Liver (tissue), 3 donors: ENCODE measurements at regions not wholly inside any gene's neighbourhood (a gene's known extent, or its start where the extent isn't known, plus 50 kb on each side); places are given as distances from the start of the nearest gene placed in this dataset.

Experiments
- GABPA ChIP-seq, 2 donors: IDR thresholded peaks in 1 of 2; conservative IDR thresholded peaks in 1 of 2; 2 replicates each; pipeline ENCODE4 v1.6.1; 2016; ENCODE audit warnings: antibody characterized with exemption in 2 of 2, mild to moderate bottlenecking in 1 of 2, moderate library complexity in 1 of 2
- HNF4A ChIP-seq, 2 donors: conservative IDR thresholded peaks; 2 replicates each; pipeline ENCODE4 v1.6.1; 2016; ENCODE audit warnings: antibody characterized with exemption in 2 of 2, mild to moderate bottlenecking in 2 of 2
- JUND ChIP-seq, 2 donors: IDR thresholded peaks; 2 replicates each; pipeline ENCODE4 v1.6.1; 2016; ENCODE audit warnings: antibody characterized with exemption in 2 of 2
- NR2F2 ChIP-seq: IDR thresholded peaks from 2 replicates; pipeline ENCODE4 v1.6.1; 2016; ENCODE audit warnings: antibody characterized with exemption
- RAD21 ChIP-seq, 2 donors: IDR thresholded peaks; 2 replicates each; pipeline ENCODE4 v1.6.1; 2016; ENCODE audit warnings: antibody characterized with exemption in 2 of 2, mild to moderate bottlenecking in 2 of 2
- RXRA ChIP-seq, 2 donors: IDR thresholded peaks; 2 replicates each; pipeline ENCODE4 v1.6.1; 2017 to 2018; ENCODE audit warnings: antibody characterized with exemption in 2 of 2, mild to moderate bottlenecking in 1 of 2
- SP1 ChIP-seq: IDR thresholded peaks from 2 replicates; pipeline ENCODE4 v1.6.1; 2018; ENCODE audit warnings: antibody characterized with exemption, mild to moderate bottlenecking
- TAF1 ChIP-seq: conservative IDR thresholded peaks from 2 replicates; pipeline ENCODE4 v1.6.1; 2016; ENCODE audit warnings: antibody characterized with exemption, mild to moderate bottlenecking
- YY1 ChIP-seq: IDR thresholded peaks from 2 replicates; pipeline ENCODE4 v1.6.1; 2016; ENCODE audit warnings: antibody characterized with exemption, mild to moderate bottlenecking
- TF ChIP-seq, protein P1 (sequence below): fragments of 150-350 bp; IDR thresholded peaks from 2 replicates; pipeline ENCODE4 v1.5.1; 2017; ENCODE audit warnings: improper control_type of control experiment, low read depth, low read length; ENCODE audit not compliant: missing input control
- TF ChIP-seq, protein P2 (sequence below): IDR thresholded peaks from 2 replicates; pipeline ENCODE4 v1.6.1; 2016; ENCODE audit warnings: antibody characterized with exemption, mild to moderate bottlenecking
- TF ChIP-seq, protein P3 (sequence below): IDR thresholded peaks from 2 replicates; pipeline ENCODE4 v1.6.1; 2016; ENCODE audit warnings: antibody characterized with exemption
- TF ChIP-seq, protein P4 (sequence below): IDR thresholded peaks from 2 replicates; pipeline ENCODE4 v1.6.1; 2016; ENCODE audit warnings: antibody characterized with exemption
- TF ChIP-seq, protein P5 (sequence below): IDR thresholded peaks from 2 replicates; pipeline ENCODE4 v1.6.1; 2016; ENCODE audit warnings: antibody characterized with exemption
- donor health status: healthy.
- donor health status: healthy.

DNA sequence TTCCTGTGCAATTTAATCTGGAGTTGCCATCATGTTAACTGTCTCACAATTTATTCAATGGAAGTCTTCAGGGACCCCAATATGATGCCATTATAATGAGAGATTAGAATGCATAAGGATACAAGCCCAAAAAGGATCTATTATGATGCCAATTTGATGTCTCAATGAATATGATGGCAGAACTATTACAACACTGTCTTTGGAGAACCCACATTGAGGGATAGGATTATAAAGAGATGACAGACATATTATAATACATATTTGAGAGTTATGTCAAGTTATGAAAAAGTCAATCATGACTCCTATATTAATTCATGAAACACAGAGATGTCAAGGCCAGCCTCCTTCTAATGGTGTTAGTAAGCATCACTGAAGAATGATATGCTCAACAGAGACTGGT lies 1358.4 kb downstream of the PCDH19 start:
- TF ChIP-seq YY1 (no peak), RAD21 (IDR thresholded peaks at IDR 0.05) (no peak), TAF1 (no peak), SP1 (no peak), RXRA (IDR thresholded peaks at IDR 0.05) (no peak), GABPA (IDR thresholded peaks at IDR 0.05 in 1 of 2, conservative IDR thresholded peaks at IDR 0.05 in 1 of 2) (no peak), NR2F2 (no peak), JUND (IDR thresholded peaks at IDR 0.05) (no peak), HNF4A (conservative IDR thresholded peaks at IDR 0.05) (no peak)
- TF ChIP-seq, protein P1, sequence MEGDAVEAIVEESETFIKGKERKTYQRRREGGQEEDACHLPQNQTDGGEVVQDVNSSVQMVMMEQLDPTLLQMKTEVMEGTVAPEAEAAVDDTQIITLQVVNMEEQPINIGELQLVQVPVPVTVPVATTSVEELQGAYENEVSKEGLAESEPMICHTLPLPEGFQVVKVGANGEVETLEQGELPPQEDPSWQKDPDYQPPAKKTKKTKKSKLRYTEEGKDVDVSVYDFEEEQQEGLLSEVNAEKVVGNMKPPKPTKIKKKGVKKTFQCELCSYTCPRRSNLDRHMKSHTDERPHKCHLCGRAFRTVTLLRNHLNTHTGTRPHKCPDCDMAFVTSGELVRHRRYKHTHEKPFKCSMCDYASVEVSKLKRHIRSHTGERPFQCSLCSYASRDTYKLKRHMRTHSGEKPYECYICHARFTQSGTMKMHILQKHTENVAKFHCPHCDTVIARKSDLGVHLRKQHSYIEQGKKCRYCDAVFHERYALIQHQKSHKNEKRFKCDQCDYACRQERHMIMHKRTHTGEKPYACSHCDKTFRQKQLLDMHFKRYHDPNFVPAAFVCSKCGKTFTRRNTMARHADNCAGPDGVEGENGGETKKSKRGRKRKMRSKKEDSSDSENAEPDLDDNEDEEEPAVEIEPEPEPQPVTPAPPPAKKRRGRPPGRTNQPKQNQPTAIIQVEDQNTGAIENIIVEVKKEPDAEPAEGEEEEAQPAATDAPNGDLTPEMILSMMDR: no peak
- TF ChIP-seq, protein P2, sequence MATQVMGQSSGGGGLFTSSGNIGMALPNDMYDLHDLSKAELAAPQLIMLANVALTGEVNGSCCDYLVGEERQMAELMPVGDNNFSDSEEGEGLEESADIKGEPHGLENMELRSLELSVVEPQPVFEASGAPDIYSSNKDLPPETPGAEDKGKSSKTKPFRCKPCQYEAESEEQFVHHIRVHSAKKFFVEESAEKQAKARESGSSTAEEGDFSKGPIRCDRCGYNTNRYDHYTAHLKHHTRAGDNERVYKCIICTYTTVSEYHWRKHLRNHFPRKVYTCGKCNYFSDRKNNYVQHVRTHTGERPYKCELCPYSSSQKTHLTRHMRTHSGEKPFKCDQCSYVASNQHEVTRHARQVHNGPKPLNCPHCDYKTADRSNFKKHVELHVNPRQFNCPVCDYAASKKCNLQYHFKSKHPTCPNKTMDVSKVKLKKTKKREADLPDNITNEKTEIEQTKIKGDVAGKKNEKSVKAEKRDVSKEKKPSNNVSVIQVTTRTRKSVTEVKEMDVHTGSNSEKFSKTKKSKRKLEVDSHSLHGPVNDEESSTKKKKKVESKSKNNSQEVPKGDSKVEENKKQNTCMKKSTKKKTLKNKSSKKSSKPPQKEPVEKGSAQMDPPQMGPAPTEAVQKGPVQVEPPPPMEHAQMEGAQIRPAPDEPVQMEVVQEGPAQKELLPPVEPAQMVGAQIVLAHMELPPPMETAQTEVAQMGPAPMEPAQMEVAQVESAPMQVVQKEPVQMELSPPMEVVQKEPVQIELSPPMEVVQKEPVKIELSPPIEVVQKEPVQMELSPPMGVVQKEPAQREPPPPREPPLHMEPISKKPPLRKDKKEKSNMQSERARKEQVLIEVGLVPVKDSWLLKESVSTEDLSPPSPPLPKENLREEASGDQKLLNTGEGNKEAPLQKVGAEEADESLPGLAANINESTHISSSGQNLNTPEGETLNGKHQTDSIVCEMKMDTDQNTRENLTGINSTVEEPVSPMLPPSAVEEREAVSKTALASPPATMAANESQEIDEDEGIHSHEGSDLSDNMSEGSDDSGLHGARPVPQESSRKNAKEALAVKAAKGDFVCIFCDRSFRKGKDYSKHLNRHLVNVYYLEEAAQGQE: no peak
- TF ChIP-seq, protein P3, sequence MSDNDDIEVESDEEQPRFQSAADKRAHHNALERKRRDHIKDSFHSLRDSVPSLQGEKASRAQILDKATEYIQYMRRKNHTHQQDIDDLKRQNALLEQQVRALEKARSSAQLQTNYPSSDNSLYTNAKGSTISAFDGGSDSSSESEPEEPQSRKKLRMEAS: no peak
- TF ChIP-seq, protein P4, sequence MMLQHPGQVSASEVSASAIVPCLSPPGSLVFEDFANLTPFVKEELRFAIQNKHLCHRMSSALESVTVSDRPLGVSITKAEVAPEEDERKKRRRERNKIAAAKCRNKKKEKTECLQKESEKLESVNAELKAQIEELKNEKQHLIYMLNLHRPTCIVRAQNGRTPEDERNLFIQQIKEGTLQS: no peak
- TF ChIP-seq, protein P5, sequence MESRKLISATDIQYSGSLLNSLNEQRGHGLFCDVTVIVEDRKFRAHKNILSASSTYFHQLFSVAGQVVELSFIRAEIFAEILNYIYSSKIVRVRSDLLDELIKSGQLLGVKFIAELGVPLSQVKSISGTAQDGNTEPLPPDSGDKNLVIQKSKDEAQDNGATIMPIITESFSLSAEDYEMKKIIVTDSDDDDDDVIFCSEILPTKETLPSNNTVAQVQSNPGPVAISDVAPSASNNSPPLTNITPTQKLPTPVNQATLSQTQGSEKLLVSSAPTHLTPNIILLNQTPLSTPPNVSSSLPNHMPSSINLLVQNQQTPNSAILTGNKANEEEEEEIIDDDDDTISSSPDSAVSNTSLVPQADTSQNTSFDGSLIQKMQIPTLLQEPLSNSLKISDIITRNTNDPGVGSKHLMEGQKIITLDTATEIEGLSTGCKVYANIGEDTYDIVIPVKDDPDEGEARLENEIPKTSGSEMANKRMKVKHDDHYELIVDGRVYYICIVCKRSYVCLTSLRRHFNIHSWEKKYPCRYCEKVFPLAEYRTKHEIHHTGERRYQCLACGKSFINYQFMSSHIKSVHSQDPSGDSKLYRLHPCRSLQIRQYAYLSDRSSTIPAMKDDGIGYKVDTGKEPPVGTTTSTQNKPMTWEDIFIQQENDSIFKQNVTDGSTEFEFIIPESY: no peak
